SK-N-SH treated with all-trans-retinoic acid at 6 μM for 48 hours (cell line): ENCODE measurements at regions not wholly inside any gene's neighbourhood (a gene's known extent, or its start where the extent isn't known, plus 50 kb on each side); places are given as distances from the start of the nearest gene placed in this dataset.
A peak's percentile ranks its signal among the peaks of the same experiment; 100 is the strongest.

Experiments
- ATAC-seq: fragments of 200-7000 bp; cut with Tn5 transposase; 3 replicates; pipeline ENCODE4 v1.9.1; 2020; ENCODE audit warnings: mild to moderate bottlenecking, moderate library complexity
- ARNTL ChIP-seq: fragments of 450-650 bp; formaldehyde crosslinking; IDR thresholded peaks from 2 replicates; pipeline ENCODE4 v1.5.0; 2020; ENCODE audit warnings: low read depth, mild to moderate bottlenecking, moderate library complexity, borderline replicate concordance
- BACH2 ChIP-seq: fragments of 250-450 bp; sonication (Bioruptor Pico); IDR thresholded peaks from 2 replicates; pipeline ENCODE4 v1.9.0; 2021; ENCODE audit warnings: mild to moderate bottlenecking, borderline replicate concordance
- CSDC2 ChIP-seq: fragments of 250-450 bp; sonication (Bioruptor Pico); IDR thresholded peaks from 2 replicates; pipeline ENCODE4 v1.5.0; 2020; ENCODE audit warnings: mild to moderate bottlenecking, moderate library complexity
- ESRRG ChIP-seq: fragments of 250-450 bp; sonication (Bioruptor Pico); IDR thresholded peaks from 2 replicates; pipeline ENCODE4 v1.6.1; 2021; ENCODE audit warnings: mild to moderate bottlenecking
- GLIS3 ChIP-seq: fragments of 250-450 bp; sonication (Bioruptor Pico); IDR thresholded peaks from 2 replicates; pipeline ENCODE4 v1.5.0; 2020; ENCODE audit warnings: mild to moderate bottlenecking, moderate library complexity
- ISL1 ChIP-seq: fragments of 250-450 bp; sonication (Bioruptor Pico); IDR thresholded peaks from 2 replicates; pipeline ENCODE4 v2.1.2; 2022; ENCODE audit warnings: mild to moderate bottlenecking, moderate library complexity
- OSR1 ChIP-seq: fragments of 250-450 bp; sonication (Bioruptor Pico); IDR thresholded peaks from 2 replicates; pipeline ENCODE4 v1.8.0; 2022; ENCODE audit warnings: moderate library complexity, mild to moderate bottlenecking, inconsistent platforms
- PPARA ChIP-seq: fragments of 250-450 bp; sonication (Bioruptor Pico); IDR thresholded peaks from 2 replicates; pipeline ENCODE4 v1.5.0; 2020; ENCODE audit warnings: mild to moderate bottlenecking, borderline replicate concordance
- RARB ChIP-seq: fragments of 250-450 bp; sonication (Bioruptor Pico); IDR thresholded peaks from 2 replicates; pipeline ENCODE4 v1.8.0; 2021; ENCODE audit warnings: mild to moderate bottlenecking, moderate library complexity
- SNAI2 ChIP-seq: fragments of 250-450 bp; sonication (Bioruptor Pico); IDR thresholded peaks from 2 replicates; pipeline ENCODE4 v1.5.0; 2020; ENCODE audit warnings: mild to moderate bottlenecking, moderate library complexity
- TCF4 ChIP-seq: fragments of 250-450 bp; sonication (Bioruptor Pico); IDR thresholded peaks from 2 replicates; pipeline ENCODE4 v1.8.0; 2021; ENCODE audit warnings: mild to moderate bottlenecking, moderate library complexity, borderline replicate concordance
- TOX ChIP-seq: fragments of 250-450 bp; sonication (Bioruptor Pico); IDR thresholded peaks from 2 replicates; pipeline ENCODE4 v1.8.0; 2021; ENCODE audit warnings: mild to moderate bottlenecking, moderate library complexity, borderline replicate concordance
- ZC3H10 ChIP-seq: fragments of 250-450 bp; sonication (Bioruptor Pico); IDR thresholded peaks from 2 replicates; pipeline ENCODE4 v1.5.1; 2021; ENCODE audit warnings: mild to moderate bottlenecking, moderate library complexity
- ZFP3 ChIP-seq: fragments of 250-450 bp; sonication (Bioruptor Pico); IDR thresholded peaks from 2 replicates; pipeline ENCODE4 v1.5.0; 2020; ENCODE audit warnings: mild to moderate bottlenecking, moderate library complexity
- ZFP30 ChIP-seq: fragments of 450-650 bp; formaldehyde crosslinking; IDR thresholded peaks from 2 replicates; pipeline ENCODE4 v1.5.0; 2022; ENCODE audit warnings: mild to moderate bottlenecking, moderate library complexity
- ZNF565 ChIP-seq: fragments of 450-650 bp; formaldehyde crosslinking; conservative IDR thresholded peaks from 2 replicates; pipeline ENCODE4 v1.5.0; 2020; ENCODE audit warnings: low read depth, mild to moderate bottlenecking, moderate library complexity
- ZNF70 ChIP-seq: fragments of 450-650 bp; formaldehyde crosslinking; IDR thresholded peaks from 2 replicates; pipeline ENCODE4 v1.5.0; 2020; ENCODE audit warnings: mild to moderate bottlenecking, moderate library complexity
- ZNF8 ChIP-seq: fragments of 450-650 bp; formaldehyde crosslinking; IDR thresholded peaks from 2 replicates; pipeline ENCODE4 v1.5.0; 2020; ENCODE audit warnings: mild to moderate bottlenecking, moderate library complexity
- TF ChIP-seq, protein P1 (sequence below): fragments of 250-450 bp; sonication (Bioruptor Pico); IDR thresholded peaks from 2 replicates; pipeline ENCODE4 v1.5.1; 2021; ENCODE audit warnings: mild to moderate bottlenecking, moderate library complexity
- TF ChIP-seq, protein P2 (sequence below): fragments of 250-450 bp; sonication (Bioruptor Pico); IDR thresholded peaks from 2 replicates; pipeline ENCODE4 v1.5.0; 2020; ENCODE audit warnings: mild to moderate bottlenecking, moderate library complexity
- TF ChIP-seq, protein P3 (sequence below): fragments of 250-450 bp; sonication (Bioruptor Pico); IDR thresholded peaks from 2 replicates; pipeline ENCODE4 v1.8.0; 2020; ENCODE audit warnings: mild to moderate bottlenecking, moderate library complexity, borderline replicate concordance
- TF ChIP-seq, protein P4 (sequence below): fragments of 250-450 bp; sonication (Bioruptor Pico); IDR thresholded peaks from 2 replicates; pipeline ENCODE4 v1.5.1; 2020; ENCODE audit warnings: low read depth, mild to moderate bottlenecking, moderate library complexity

DNA sequence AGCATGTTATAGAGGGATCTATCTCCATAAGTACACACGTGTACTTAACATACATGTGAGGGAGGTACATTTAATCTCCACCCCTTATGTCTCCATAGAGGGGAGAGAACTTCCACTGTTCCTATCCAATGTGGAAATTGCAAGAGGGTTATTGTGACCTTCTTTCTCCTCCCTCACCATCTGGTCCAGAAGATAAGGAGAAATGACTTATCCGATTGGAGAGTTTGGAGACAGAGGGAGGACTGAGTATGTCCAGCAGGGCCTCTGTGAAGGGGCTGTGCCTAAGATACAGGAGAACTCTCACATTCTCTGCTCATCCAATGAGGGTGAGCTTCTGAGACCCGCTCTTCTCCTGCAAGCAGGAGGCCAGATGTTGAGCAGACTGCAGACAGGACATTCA, 113.1 kb downstream of the QDPR start (continued):
- TF ChIP-seq OSR1 (CRISPR knock-in tag), result no peak
- TF ChIP-seq BACH2 (CRISPR knock-in tag), result no peak
- no peak for TF ChIP-seq ZC3H10

DNA sequence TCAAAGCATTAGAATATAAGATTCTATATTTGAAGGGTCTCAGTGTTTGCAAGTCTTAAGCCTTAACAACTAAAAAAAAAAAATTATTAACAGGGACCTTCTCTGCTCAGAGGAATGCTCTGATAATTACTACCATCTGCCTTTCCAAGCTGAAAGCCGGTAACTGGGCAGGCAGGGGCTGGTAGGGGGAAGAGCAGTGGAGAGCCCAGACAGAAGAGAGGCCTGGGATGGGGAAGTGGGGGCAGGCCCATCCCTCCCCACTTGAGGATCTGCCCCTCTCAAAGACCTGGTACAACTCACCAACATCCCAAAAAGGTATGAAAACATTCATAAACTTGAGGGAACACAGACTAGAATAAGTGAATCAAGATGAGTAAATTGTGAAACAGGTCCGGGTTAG, 113.9 kb downstream of the QDPR start:
- TF ChIP-seq ZC3H10 (no peak), ZFP30 (no peak), BACH2 (CRISPR knock-in tag) (no peak), RARB (CRISPR knock-in tag) (no peak), TOX (CRISPR knock-in tag) (no peak)
- TF ChIP-seq, all 23 proteins: peak for 0
- 0 out of 3 replicates have a peak, but pooled peaks have one; percentile 40 for ATAC-seq

DNA sequence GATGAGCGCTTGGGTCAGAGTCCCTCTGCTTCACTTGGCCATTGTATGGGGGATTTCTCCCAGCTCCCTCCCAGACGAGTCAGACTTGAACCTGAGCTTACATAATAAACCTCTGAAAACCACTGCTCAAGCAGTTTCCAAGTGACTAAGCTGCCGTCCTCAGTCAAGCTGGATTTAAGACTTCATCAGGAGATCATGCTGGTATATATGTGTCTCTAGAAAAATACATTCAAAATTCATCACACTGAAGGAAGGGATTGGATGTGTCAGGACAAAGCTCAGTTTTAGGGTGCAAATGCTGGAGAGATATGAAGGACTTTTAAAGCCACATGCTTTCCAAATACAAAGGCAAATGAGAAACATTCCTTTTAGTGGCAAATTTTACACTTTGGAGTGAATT, 114.3 kb downstream of the QDPR start:
- TF ChIP-seq OSR1 (CRISPR knock-in tag) (no peak), ZC3H10 (no peak)
- ATAC-seq, result no peak

DNA sequence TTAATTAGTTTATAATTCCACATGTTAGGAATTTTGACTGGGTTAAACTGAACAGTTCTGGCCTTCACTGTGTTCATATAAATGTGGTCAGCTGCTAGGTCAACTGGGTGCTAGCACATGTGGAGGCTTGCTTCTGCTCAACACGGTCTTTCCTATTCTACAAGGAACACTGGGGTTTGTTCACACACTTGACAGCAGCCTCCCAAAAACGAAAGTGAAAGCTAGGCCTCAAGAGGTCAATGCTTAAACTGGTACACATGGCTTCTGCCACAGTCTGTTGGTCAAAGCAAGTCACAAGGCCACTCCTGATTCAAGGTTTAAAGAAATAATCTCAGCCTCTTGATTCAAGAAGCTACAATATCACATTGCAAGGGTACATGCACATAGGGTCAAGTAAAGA, 126.5 kb downstream of the QDPR start:
- peak; percentile 38; the same call in 1 of the 3 replicates for ATAC-seq
- TF ChIP-seq RARB (CRISPR knock-in tag), result no peak
- no peak for TF ChIP-seq ZFP30
- TF ChIP-seq TCF4 (CRISPR knock-in tag), result no peak
- no peak for TF ChIP-seq ZNF8 (CRISPR knock-in tag)
- TF ChIP-seq, protein P1, sequence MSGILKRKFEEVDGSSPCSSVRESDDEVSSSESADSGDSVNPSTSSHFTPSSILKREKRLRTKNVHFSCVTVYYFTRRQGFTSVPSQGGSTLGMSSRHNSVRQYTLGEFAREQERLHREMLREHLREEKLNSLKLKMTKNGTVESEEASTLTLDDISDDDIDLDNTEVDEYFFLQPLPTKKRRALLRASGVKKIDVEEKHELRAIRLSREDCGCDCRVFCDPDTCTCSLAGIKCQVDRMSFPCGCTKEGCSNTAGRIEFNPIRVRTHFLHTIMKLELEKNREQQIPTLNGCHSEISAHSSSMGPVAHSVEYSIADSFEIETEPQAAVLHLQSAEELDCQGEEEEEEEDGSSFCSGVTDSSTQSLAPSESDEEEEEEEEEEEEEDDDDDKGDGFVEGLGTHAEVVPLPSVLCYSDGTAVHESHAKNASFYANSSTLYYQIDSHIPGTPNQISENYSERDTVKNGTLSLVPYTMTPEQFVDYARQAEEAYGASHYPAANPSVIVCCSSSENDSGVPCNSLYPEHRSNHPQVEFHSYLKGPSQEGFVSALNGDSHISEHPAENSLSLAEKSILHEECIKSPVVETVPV (CRISPR knock-in tag), result no peak
- no peak for TF ChIP-seq ARNTL (CRISPR knock-in tag)
- TF ChIP-seq ESRRG (CRISPR knock-in tag), result no peak
- no peak for TF ChIP-seq PPARA (CRISPR knock-in tag)
- TF ChIP-seq, protein P2, sequence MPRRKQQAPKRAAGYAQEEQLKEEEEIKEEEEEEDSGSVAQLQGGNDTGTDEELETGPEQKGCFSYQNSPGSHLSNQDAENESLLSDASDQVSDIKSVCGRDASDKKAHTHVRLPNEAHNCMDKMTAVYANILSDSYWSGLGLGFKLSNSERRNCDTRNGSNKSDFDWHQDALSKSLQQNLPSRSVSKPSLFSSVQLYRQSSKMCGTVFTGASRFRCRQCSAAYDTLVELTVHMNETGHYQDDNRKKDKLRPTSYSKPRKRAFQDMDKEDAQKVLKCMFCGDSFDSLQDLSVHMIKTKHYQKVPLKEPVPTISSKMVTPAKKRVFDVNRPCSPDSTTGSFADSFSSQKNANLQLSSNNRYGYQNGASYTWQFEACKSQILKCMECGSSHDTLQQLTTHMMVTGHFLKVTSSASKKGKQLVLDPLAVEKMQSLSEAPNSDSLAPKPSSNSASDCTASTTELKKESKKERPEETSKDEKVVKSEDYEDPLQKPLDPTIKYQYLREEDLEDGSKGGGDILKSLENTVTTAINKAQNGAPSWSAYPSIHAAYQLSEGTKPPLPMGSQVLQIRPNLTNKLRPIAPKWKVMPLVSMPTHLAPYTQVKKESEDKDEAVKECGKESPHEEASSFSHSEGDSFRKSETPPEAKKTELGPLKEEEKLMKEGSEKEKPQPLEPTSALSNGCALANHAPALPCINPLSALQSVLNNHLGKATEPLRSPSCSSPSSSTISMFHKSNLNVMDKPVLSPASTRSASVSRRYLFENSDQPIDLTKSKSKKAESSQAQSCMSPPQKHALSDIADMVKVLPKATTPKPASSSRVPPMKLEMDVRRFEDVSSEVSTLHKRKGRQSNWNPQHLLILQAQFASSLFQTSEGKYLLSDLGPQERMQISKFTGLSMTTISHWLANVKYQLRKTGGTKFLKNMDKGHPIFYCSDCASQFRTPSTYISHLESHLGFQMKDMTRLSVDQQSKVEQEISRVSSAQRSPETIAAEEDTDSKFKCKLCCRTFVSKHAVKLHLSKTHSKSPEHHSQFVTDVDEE (CRISPR knock-in tag), result no peak
- no peak for TF ChIP-seq ZFP3
- no peak for TF ChIP-seq ZNF565 (CRISPR knock-in tag)
- TF ChIP-seq ZNF70 (CRISPR knock-in tag), result no peak
- no peak for TF ChIP-seq CSDC2
- TF ChIP-seq GLIS3 (CRISPR knock-in tag), result no peak
- TF ChIP-seq, protein P3, sequence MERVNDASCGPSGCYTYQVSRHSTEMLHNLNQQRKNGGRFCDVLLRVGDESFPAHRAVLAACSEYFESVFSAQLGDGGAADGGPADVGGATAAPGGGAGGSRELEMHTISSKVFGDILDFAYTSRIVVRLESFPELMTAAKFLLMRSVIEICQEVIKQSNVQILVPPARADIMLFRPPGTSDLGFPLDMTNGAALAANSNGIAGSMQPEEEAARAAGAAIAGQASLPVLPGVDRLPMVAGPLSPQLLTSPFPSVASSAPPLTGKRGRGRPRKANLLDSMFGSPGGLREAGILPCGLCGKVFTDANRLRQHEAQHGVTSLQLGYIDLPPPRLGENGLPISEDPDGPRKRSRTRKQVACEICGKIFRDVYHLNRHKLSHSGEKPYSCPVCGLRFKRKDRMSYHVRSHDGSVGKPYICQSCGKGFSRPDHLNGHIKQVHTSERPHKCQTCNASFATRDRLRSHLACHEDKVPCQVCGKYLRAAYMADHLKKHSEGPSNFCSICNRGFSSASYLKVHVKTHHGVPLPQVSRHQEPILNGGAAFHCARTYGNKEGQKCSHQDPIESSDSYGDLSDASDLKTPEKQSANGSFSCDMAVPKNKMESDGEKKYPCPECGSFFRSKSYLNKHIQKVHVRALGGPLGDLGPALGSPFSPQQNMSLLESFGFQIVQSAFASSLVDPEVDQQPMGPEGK (CRISPR knock-in tag), result no peak
- TF ChIP-seq, protein P4, sequence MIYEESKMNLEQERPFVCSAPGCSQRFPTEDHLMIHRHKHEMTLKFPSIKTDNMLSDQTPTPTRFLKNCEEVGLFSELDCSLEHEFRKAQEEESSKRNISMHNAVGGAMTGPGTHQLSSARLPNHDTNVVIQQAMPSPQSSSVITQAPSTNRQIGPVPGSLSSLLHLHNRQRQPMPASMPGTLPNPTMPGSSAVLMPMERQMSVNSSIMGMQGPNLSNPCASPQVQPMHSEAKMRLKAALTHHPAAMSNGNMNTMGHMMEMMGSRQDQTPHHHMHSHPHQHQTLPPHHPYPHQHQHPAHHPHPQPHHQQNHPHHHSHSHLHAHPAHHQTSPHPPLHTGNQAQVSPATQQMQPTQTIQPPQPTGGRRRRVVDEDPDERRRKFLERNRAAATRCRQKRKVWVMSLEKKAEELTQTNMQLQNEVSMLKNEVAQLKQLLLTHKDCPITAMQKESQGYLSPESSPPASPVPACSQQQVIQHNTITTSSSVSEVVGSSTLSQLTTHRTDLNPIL, result no peak
- no peak for TF ChIP-seq ISL1
- TF ChIP-seq BACH2 (CRISPR knock-in tag), result no peak

DNA sequence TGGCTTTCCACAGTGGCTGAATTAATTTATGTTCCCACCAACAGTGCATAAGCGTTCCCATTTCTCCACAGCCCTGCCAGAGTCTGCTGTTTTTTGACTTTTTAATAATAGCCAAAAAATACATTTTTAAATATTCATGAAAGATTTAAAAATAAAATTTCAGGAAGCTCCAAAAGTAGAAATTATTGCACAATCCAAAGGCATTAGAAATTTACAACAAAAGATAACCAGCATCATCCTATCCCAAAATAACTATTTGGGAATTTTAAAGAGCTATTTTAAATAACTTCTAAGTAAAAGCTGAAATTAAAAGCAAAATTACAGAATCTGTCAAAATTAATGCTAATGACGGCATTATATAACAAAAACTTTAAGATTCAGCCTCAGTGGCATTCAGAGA, 131.5 kb downstream of the QDPR start:
- TF ChIP-seq PPARA (CRISPR knock-in tag), result no peak
- no peak for TF ChIP-seq CSDC2
- TF ChIP-seq ESRRG (CRISPR knock-in tag), result no peak
- no peak for TF ChIP-seq ZNF8 (CRISPR knock-in tag)
- TF ChIP-seq OSR1 (CRISPR knock-in tag), result no peak
- TF ChIP-seq, protein P4, result no peak
- TF ChIP-seq TCF4 (CRISPR knock-in tag), result no peak
- no peak for TF ChIP-seq ARNTL (CRISPR knock-in tag)
- TF ChIP-seq ZC3H10, result no peak
- TF ChIP-seq GLIS3 (CRISPR knock-in tag), result no peak
- TF ChIP-seq ZNF70 (CRISPR knock-in tag), result no peak
- no peak for TF ChIP-seq ISL1
- no peak for TF ChIP-seq ZFP30
- TF ChIP-seq BACH2 (CRISPR knock-in tag), result no peak
- TF ChIP-seq, protein P3 (CRISPR knock-in tag), result no peak
- no peak for TF ChIP-seq SNAI2 (CRISPR knock-in tag)
- ATAC-seq, result no peak
